Amygdala (tissue), 56 donors: ENCODE measurements at regions not wholly inside any gene's neighbourhood (a gene's known extent, or its start where the extent isn't known, plus 50 kb on each side); places are given as distances from the start of the nearest gene placed in this dataset.
"Not testable (repeated sequence)": the region's sequence is repeated elsewhere in the genome, so short reads cannot be mapped to it uniquely, and the experiment has no call there.

ENCODE experiments used
- DNase-seq, 56 donors: peaks; one replicate each; lab custom pipeline; 2025; lab: John Stamatoyannopoulos, UW

DNA sequence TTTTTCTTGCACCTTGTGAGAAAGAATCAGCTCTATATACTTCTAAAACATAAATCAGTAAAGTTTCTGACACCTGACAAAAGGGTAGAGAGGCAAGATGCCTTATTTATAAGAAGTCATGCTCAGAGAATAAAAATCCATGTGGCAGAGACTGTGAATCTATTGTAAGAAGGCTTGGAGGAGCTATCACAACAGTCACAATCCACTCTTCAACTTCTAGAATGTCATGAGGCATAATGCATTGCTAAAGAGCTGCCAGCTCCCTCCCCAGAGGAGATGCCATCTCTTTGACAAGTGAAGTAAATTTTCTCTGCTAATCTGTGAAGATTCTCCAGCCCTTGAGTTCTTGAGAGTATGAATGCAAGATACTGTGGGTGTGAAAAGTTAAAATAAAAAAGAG lies 971.2 kb upstream of the IGFBP7 start:
- no peak for DNase-seq

DNA sequence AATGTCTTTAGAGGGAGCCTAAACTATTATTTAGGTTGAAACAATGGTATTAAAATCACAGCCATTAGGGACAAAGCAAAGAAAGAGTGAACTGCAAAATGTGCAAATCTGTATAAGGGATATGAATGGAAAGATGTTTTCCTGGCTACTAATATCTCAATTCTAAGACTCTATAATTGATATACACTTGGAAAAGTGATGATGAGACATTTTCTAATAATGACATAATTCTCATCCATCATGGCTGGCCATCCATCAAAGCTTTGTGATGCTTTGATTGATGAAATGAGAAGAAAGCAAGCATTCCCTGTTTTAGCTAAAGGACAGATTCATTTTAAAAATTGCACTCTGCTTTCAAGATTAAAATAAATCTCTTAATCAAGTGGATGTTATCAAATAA lies 965.5 kb upstream of the IGFBP7 start:
- no peak for DNase-seq

DNA sequence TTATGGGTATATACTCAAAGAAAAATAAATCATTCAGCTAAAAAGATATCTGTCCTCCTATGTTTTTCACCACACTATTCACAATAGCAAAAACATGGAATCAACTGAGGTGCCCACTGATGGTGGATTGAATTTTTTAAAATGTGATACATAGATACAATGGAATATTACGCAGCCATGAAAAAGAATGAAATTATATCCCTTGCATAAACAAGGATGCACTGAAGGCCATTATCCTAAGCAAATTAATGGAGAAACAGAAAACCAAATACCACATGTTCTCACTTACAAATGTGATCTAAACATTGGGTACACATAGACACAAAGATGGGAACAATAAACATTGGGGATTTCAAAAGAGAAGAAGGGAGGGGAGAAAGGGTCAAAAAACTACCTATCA lies 964.2 kb upstream of the IGFBP7 start:
- DNase-seq: no peak

DNA sequence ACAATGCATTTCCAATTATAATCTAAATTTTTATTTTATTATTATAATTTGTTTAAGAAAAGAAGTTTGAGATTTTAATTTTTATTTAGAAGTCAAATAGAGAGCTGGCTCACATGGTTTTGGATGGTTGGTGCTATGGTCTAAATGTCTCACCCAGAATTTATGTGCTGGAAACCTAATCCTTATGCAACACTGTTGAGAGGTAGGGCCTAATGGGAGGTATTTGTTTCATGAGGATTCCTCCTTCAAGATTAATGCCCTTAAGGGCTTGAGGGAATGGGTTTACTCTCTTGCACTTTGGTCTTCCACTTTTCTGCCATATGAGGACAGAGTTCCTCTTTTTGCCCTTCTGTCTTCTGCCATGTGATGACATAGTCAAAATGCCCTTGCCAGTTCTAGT lies 960.5 kb upstream of the IGFBP7 start:
- no peak for DNase-seq

DNA sequence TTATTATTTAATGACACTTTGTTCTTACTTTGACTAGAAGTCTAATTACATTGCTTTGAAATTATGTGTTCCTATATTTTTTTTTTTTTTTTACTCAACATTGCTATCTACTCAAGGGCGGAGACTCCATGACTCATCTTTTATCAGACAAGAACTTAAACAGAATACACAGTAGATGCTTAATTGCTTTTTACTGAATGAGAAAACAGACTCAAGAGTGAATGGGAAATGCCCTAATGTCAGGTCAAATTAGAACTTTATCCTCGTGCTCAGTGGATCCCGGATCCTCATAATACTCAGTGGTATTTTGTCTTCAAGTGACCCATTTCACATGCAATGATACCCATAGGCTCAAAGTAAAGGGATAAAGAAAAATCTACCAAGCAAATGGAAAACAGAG lies 954.5 kb upstream of the IGFBP7 start:
- DNase-seq: no peak

DNA sequence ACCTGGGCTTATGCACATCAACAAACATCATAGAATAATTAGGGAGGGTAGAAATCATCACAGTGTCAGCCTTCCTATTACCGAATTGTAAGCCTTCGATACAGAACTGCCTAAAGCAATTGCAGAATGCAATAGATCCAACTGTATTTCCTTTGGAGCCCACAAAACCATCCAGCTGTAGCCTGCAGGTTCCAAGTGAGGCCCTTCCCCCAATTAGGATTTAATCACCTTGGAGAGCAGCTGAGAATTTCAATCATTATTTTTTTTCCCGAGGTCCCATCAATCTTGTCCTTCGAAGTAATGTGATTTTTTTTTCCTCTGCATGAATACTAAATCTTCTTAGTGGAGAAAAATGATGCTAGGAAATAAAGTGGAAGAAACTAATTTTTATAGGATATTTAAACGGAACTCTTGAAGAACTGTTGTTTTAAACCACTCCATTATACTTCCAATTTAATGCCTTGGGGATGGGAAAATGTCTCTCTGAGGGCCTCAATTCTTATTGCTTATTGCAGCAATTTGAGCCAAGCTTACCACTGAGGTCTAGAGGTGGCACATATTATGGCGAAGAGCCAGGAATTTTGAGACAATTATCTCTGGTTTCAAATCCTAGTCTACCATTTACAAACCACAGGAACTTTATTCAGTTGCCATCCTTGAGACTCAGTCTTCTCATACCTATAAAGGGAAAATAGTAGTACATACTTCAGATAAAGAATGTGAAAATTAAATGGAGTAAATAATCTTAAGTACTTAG lies 953.4 kb upstream of the IGFBP7 start:
- no peak for DNase-seq

DNA sequence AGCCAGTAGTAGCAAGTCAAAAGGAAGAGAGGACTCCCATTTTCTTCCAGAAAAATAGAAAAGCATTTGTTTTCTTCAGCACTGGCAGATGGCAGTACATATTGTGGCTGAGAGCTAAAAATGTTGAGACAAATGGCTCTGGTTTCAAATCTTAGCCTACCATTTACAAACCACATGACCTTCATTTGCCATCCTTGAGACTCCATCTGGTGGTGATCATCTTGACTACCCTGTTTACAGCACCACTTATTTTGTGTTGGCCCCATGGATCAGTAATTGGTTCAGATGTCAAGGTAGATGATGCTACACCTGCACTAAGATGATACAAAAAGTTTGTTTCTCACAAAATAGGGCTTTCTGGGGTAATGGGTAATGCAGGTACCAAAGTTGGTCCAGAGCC lies 951.8 kb upstream of the IGFBP7 start:
- no peak for DNase-seq

DNA sequence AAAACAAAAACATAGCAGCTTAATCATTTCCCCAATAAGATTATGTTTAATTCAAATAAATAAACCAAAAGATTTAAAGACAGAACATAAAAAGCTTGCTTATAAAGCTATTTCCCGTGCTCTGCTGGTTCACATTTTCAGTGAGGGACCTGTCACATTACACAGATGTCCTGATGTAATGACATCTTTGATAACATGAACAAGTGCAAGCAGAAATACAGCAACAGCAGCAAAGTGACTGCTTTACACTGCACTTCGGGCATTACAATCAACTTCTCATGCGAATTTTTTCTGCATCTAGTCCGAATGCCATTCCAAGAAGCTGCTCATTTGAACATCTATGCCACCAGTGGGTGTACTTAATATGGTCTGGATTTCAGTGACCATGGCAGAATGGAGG lies 940.3 kb upstream of the IGFBP7 start:
- DNase-seq: no peak

DNA sequence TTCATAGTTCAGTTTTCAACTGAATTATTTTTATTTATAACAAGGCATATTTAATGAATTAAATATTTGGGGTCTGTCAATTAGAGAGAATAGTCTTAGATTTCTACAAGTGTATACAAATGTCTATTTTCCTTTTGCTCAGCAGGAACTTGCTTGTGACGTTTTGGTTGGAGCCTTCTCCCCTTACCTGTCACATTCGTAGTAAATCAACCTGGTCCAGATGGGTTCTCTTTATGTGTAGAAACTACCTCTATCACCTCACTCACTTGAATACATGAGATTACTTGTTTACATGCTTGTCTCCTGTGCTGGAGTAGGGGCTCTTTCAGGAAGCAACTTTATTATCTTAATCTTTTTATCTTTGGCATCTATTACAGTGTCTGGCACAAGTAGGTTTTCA lies 938.3 kb upstream of the IGFBP7 start:
- no peak for DNase-seq

DNA sequence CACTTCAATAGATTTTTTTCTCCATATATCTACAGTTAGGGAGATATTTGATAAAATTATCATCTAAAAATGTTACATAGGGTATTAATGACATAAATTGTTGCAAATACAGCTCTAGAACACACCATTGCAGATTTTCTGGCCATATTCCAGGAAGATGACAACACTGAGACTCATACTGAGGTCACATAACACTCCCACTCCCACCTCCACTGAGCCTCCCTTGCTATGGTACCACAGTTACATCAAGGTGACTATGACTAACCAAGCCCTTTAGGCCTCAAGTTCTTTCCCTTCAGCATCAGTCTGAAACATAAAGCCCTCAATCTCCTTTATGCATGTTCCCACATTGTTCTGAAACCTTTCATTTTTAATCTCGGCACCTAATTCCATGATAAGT lies 932.0 kb upstream of the IGFBP7 start:
- DNase-seq: no peak

DNA sequence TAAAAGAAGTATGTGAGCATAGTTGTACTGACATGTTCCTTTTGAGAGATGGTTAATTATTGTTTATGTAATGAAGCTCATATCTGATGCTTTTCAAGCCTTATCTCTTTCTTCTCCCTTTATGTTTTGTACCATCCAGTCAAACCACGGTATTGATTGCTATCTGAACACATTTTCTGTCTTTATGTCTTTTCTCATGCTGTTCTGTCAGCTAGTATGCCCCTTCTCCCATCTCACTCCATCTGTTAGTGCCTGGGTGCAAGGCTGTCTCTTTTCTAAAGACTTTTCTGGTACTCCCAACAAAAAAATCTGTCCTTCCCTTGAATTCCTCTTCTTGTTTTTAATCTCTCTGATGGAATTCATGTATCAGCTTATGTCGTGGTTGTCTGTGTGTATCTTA lies 883.8 kb upstream of the IGFBP7 start:
- no peak for DNase-seq

DNA sequence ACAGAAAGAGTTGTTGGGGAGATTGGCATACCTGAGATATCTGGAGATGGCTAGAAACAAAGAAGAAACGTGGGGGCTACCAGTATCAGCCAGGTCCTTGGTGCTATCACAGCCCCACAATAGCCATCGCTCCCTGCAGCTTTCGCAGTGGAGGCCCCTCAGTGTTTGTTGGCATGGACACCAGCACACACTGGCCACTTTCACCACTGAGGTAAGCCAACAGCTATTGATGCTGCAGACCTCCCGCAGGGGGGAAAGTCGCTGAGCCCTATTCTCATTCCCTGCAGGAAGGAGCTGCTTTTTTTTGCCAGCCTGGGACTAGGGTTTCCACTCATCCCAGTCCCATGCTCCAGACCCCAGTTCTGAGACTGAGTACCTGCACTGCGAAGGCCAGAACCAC lies 879.2 kb upstream of the IGFBP7 start:
- DNase-seq: no peak

DNA sequence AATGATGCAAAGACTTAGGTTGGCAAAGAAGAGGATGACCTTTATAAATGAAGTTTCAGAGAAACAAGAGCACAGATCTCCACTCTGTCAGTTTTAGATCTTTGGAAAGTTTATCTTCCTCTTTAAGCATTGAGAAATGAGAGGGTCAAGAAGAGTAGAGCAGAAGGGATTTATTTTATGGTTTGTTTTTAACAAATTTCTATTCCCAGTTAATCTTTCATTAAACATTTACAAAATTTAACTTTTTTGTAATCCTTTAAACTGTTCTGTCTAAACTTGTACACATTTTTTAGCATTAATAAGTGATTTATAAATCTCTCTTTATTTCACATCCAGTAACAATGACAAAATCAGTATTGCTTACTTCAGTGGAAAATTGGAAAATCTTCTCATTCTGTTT lies 875.0 kb upstream of the IGFBP7 start:
- no peak for DNase-seq

DNA sequence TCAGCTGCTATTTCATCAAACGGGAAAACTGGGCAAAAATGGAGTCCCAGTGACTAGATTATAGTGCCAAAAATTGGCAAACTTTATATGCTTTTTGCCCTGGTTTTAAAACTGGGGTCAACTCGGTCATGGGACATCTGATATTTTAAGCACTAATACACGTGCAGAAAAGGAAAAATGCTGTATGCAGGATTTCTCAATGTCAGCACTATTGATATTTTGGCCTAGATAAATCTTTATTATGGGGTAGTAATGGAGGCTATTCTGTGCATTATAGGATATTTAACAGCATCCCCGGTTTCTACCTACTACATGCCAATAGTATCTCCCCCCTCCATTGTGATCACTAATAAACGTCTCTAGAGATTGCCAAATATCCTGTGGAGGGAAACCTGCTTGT lies 870.9 kb upstream of the IGFBP7 start:
- no peak for DNase-seq

DNA sequence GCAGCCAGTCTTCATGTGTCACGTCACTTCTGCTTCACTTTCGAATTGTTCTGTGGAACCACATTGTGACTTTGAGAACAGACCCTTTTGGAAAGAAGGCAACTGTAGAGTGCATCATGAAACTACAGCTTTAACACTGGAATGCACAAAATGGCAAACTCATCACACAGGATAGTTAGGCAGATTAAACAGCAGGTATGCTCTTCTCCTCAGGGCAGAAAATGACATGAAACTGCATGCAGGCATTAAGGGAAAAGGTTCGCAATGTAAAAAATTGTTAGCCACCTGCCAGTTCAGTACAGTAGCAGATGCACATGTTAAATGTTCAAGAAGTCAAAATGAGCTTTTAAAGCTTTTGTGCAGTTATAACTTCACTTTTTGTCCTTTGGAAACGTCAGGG lies 864.6 kb upstream of the IGFBP7 start:
- no peak for DNase-seq

DNA sequence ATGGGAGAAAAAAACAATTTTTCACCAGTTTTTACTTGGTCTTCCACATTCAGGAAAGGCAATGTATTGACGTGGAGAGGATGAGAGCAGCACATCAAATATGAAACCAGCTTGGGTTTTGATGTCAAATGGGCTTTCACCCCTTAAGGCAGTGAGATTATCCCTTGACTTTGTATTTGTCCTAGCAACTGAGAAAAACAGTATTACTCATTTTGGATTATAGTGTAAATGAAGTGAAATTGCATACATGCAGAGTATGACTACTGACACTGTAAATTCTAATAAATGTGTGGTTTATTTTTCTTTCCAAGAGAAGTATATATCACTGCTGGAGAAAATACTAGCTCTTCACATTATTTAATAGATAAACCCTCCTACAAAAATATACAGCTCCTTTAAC lies 863.6 kb upstream of the IGFBP7 start:
- DNase-seq: no peak

DNA sequence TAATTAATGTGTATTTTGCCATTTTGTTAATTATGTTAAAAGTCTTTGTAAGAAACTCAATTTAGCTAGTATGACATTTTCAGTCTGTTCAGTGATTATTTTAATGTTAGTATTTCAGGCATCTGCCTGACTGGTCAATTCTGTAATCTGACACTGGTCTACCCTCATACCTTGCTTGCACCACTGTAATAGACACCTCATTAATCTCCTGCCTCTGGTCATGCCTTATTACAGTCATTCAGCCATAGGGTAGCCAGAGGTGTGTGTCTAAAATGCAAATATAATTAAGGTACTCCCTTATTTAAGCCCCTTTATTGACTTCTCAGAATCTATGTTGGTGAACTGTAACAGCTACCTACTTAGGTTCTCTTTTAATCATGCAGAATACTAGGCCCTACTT lies 861.1 kb upstream of the IGFBP7 start:
- DNase-seq: no peak

DNA sequence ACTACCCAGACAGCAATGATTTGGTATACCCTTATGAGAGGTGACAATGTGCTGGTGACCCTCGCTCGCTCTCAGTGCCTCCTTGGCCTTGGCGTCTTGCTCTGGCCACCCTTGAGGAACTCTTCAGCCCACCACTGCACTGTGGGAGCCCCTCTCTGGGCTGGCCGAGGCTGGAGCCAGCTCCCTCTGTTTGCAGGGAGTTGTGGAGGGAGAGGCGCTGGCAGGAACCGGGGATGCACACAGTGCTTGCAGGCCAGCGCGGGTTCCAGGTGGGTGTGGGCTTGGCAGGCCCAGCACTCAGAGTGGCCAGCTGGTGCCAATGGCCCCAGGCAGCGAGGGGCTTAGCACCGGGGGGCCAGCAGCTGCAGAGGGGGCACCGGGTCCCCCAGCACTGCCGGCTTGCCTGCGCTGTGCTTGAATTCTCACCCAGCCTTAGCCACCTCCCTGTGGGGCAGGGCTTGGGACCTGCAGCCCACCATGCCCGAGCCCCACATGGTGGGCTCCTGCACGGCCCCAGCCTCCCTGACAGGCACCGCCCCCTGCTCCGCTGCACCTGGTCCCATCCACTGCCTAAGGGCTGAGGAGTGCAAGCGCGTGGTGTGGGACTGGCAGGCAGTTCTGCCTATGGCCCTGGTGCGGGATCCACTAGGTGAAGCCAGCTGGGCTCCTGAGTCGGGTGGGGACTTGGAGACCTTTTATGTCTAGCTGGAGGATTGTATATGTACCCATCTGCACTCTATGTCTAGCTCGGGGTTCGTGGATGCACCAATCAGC lies 857.0 kb upstream of the IGFBP7 start:
- DNase-seq: no peak

DNA sequence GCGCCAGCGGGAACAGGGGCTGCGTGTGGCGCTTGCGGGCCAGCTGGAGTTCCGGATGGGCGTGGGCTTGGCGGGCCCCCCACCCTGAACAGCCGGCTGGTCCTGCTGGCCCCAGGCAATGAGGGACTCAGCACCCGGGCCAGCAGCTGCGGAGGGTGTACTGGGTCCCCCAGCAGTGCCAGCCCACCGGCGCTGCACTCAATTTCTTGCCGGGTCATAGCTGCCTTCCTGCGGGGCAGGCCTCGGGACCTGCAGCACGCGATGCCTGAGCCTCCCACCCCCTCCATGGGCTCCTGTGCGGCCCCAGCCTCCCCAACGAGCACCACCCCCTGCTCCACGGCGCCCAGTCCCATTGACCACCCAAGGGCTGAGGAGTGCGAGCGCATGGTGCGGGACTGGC lies 855.2 kb upstream of the IGFBP7 start:
- DNase-seq: not testable (repeated sequence)

DNA sequence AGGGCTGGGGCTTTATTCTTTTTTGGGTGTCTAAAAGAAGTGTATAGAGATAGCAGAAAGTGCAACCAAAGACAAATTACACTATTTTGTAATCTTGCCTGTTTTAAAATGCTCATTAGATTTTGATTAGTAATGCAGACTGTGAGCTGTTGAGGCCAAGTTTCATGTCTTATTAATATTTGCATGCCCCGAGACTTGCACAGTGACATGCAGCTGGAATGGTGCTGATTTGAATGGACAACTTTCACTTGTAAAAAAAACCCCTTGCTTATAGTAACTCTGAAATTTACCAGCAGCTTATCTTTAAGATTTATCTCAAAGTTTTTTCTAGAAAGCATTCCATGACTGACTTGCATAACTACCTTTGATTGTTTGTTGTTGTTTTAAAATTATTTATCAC lies 835.1 kb upstream of the IGFBP7 start:
- no peak for DNase-seq

DNA sequence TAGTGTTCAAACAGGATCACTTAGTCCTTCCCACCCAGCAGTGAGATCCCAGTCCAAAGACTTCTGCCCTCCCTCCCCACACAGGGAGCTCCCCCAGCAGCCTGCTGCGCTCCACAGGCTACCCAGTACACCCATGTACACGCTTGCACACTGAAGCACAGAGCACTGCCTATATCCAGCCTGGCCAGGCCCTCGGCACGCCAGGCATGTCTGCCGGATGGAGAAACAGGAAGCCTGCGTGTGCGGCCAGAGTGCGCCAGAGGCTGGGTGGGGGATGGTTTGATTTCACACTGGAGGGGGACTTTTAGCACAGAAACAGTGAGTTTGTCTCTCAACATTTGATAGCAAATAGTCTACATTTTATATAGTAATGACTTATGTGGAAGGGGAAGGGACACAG lies 833.5 kb upstream of the IGFBP7 start:
- DNase-seq: no peak

DNA sequence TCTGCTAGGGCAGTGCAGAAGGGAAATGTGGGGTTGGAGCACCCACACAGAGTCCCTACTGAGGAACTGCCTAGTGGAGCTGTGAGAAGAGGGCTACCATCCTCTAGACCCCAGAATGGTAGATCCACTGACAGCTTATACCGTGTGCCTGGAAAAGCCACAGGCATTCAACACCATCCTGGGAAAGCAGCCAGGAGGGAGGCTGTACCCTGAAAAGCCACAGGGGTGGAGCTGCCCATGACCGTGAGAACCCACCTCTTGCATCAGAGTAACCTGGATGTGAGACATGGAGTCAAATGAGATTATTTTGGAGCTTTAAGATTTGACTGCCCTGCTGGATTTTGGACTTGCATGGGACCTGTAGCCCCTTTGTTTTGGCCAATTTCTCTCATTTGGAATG lies 827.1 kb upstream of the IGFBP7 start:
- not testable (repeated sequence) for DNase-seq
